Stomach smooth muscle (tissue), 2 donors: ENCODE measurements at regions not wholly inside any gene's neighbourhood (a gene's known extent, or its start where the extent isn't known, plus 50 kb on each side); places are given as distances from the start of the nearest gene placed in this dataset.

Experiments
- H3K27ac ChIP-seq: one replicate; pipeline ENCODE4 v1.7.0; 2013; ENCODE audit warnings: mild to moderate bottlenecking, low read length, inconsistent platforms
- H3K27me3 ChIP-seq, 2 donors: one replicate each; pipeline ENCODE4 v1.7.0; 2013; ENCODE audit warnings: low read length in 2 of 2; ENCODE audit not compliant: insufficient read depth in 2 of 2, control insufficient read depth in 1 of 2
- H3K36me3 ChIP-seq, 2 donors: one replicate each; pipeline ENCODE4 v1.7.0; 2013; ENCODE audit warnings: low read length in 2 of 2; ENCODE audit not compliant: control insufficient read depth in 2 of 2, insufficient read depth in 2 of 2
- H3K4me1 ChIP-seq: one replicate; pipeline ENCODE4 v1.7.0; 2013; ENCODE audit warnings: low read length; ENCODE audit not compliant: control insufficient read depth, insufficient read depth
- H3K4me3 ChIP-seq, 2 donors: one replicate each; pipeline ENCODE4 v1.7.0; 2013; ENCODE audit warnings: low read length in 2 of 2
- H3K9ac ChIP-seq, 2 donors: one replicate each; pipeline ENCODE4 v1.7.0; 2013; ENCODE audit warnings: low read length in 2 of 2, mild to moderate bottlenecking in 1 of 2
- H3K9me3 ChIP-seq, 2 donors: one replicate each; pipeline ENCODE4 v1.7.0; 2013; ENCODE audit warnings: low read length in 2 of 2; ENCODE audit not compliant: control insufficient read depth in 2 of 2
- donor health status: healthy.
- donor health status: Pancreatic carcinoma.

GRCh38 chr6:3656076-3656475 lies 95.4 kb downstream of the PXDC1 start:
- Histone ChIP-seq H3K36me3 (no peaks in the 10 kb centered on the region), H3K9ac (no peak overlapping the region), H3K27ac (no peak overlapping the region), H3K4me1 (no peaks in the 10 kb centered on the region), H3K4me3 (no peak overlapping the region), H3K9me3 (no peaks in the 10 kb centered on the region), H3K27me3 (no peaks in the 10 kb centered on the region)

- Histone ChIP-seq H3K36me3 (no peaks in the 10 kb centered on the region), H3K9ac (no peak overlapping the region), H3K4me1 (no peaks in the 10 kb centered on the region), H3K27me3 (no peaks in the 10 kb centered on the region), H3K4me3 (no peak overlapping the region), H3K27ac (no peak overlapping the region), H3K9me3 (no peaks in the 10 kb centered on the region)
These were observed 96.6 kb downstream of the PXDC1 start for GRCh38 chr6:3654898-3655297.

- Histone ChIP-seq H3K4me3 (no peak overlapping the region), H3K4me1 (no peaks in the 10 kb centered on the region), H3K9ac (no peak overlapping the region), H3K36me3 (no peaks in the 10 kb centered on the region), H3K27me3 (no peaks in the 10 kb centered on the region), H3K27ac (no peak overlapping the region), H3K9me3 (no peaks in the 10 kb centered on the region)
These were observed 97.1 kb downstream of the PXDC1 start for GRCh38 chr6:3654436-3654835.

GRCh38 chr6:3653528-3654070 lies 97.9 kb downstream of the PXDC1 start:
- Histone ChIP-seq H3K27ac (no peak overlapping the region), H3K36me3 (no peaks in the 10 kb centered on the region), H3K9me3 (peaks cover 0 to 5% of the 10 kb centered on the region in 2 donors), H3K4me1 (no peaks in the 10 kb centered on the region), H3K27me3 (no peaks in the 10 kb centered on the region), H3K4me3 (no peak overlapping the region), H3K9ac (no peak overlapping the region)

- no peak overlapping the region for H3K27ac ChIP-seq
- H3K4me1 ChIP-seq: no peaks in the 10 kb centered on the region
- H3K4me3 ChIP-seq: no peak overlapping the region
- H3K27me3 ChIP-seq: no peaks in the 10 kb centered on the region
- H3K9ac ChIP-seq: no peak overlapping the region
- H3K9me3 ChIP-seq: peaks cover 0 to 5% of the 10 kb centered on the region in 2 donors
- no peaks in the 10 kb centered on the region for H3K36me3 ChIP-seq
These were observed 99.7 kb downstream of the PXDC1 start for GRCh38 chr6:3651698-3652229.

- Histone ChIP-seq H3K9me3 (peaks cover 0 to 5% of the 10 kb centered on the region in 2 donors), H3K4me3 (no peak overlapping the region), H3K36me3 (no peaks in the 10 kb centered on the region), H3K4me1 (no peaks in the 10 kb centered on the region), H3K27me3 (no peaks in the 10 kb centered on the region), H3K27ac (no peak overlapping the region), H3K9ac (no peak overlapping the region)
These were observed 100.4 kb downstream of the PXDC1 start for GRCh38 chr6:3650959-3651697.

GRCh38 chr6:3650076-3650958 lies 101.2 kb downstream of the PXDC1 start:
- Histone ChIP-seq H3K9me3 (peaks cover 0 to 5% of the 10 kb centered on the region in 2 donors), H3K36me3 (no peaks in the 10 kb centered on the region), H3K4me1 (no peaks in the 10 kb centered on the region), H3K27ac (no peak overlapping the region), H3K27me3 (no peaks in the 10 kb centered on the region), H3K4me3 (no peak overlapping the region), H3K9ac (no peak overlapping the region)

GRCh38 chr6:3648724-3649123 lies 102.8 kb downstream of the PXDC1 start:
- Histone ChIP-seq H3K9ac (no peak overlapping the region), H3K27me3 (no peaks in the 10 kb centered on the region), H3K36me3 (no peaks in the 10 kb centered on the region), H3K4me1 (no peaks in the 10 kb centered on the region), H3K4me3 (no peak overlapping the region), H3K9me3 (peaks cover 0 to 5% of the 10 kb centered on the region in 2 donors), H3K27ac (no peak overlapping the region)

GRCh38 chr6:3646616-3647362 lies 104.7 kb downstream of the PXDC1 start:
- Histone ChIP-seq H3K4me1 (no peaks in the 10 kb centered on the region), H3K9ac (no peak overlapping the region), H3K36me3 (no peaks in the 10 kb centered on the region), H3K9me3 (peaks cover 0 to 5% of the 10 kb centered on the region in 2 donors), H3K4me3 (no peak overlapping the region), H3K27me3 (no peaks in the 10 kb centered on the region), H3K27ac (no peak overlapping the region)

GRCh38 chr6:3644739-3645012 lies 106.8 kb downstream of the PXDC1 start:
- Histone ChIP-seq H3K4me3 (no peak overlapping the region), H3K27ac (no peak overlapping the region), H3K4me1 (no peaks in the 10 kb centered on the region), H3K36me3 (no peaks in the 10 kb centered on the region), H3K9me3 (peaks cover 0 to 5% of the 10 kb centered on the region in 2 donors), H3K27me3 (no peaks in the 10 kb centered on the region), H3K9ac (no peak overlapping the region)
